Suprapubic skin (tissue), 4 donors: ENCODE measurements at regions not wholly inside any gene's neighbourhood (a gene's known extent, or its start where the extent isn't known, plus 50 kb on each side); places are given as distances from the start of the nearest gene placed in this dataset.

ENCODE experiments used
- DNase-seq, 2 donors: peaks; one replicate each; pipeline ENCODE4 v3.0.0-alpha.2; 2019; ENCODE audit warnings: low spot score in 2 of 2
- H3K27ac ChIP-seq: fragments of 200-600 bp; sonication (generic); one replicate; pipeline ENCODE4 v1.5.1; 2019
- H3K27me3 ChIP-seq: fragments of 200-600 bp; sonication (generic); one replicate; pipeline ENCODE4 v1.5.1; 2019
- H3K36me3 ChIP-seq: fragments of 200-600 bp; sonication (generic); one replicate; pipeline ENCODE4 v1.5.1; 2019
- H3K4me1 ChIP-seq: fragments of 200-600 bp; sonication (generic); one replicate; pipeline ENCODE4 v1.5.1; 2019
- H3K4me3 ChIP-seq: fragments of 200-600 bp; sonication (generic); one replicate; pipeline ENCODE4 v1.5.1; 2019; ENCODE audit warnings: mild to moderate bottlenecking
- H3K9me3 ChIP-seq: fragments of 200-600 bp; sonication (generic); one replicate; pipeline ENCODE4 v1.5.1; 2019
- CTCF ChIP-seq, 2 donors: fragments of 200-600 bp in 1 of 2; fragments of 450-650 bp in 1 of 2; sonication (generic) in 1 of 2; IDR thresholded peaks; one replicate each; pipeline ENCODE4 v1.5.1; 2016 to 2019; ENCODE audit warnings: antibody characterized with exemption in 2 of 2, mild to moderate bottlenecking in 1 of 2, moderate library complexity in 1 of 2
- EP300 ChIP-seq: sonication (generic); formaldehyde crosslinking; IDR thresholded peaks from one replicate; pipeline ENCODE4 v1.6.1; 2017; ENCODE audit warnings: antibody characterized with exemption
- POLR2A ChIP-seq, 2 donors: fragments of 450-650 bp; IDR thresholded peaks; one replicate each; pipeline ENCODE4 v1.6.1; 2017; ENCODE audit warnings: antibody characterized with exemption in 2 of 2, mild to moderate bottlenecking in 2 of 2, moderate library complexity in 2 of 2
- POLR2AphosphoS5 ChIP-seq, 3 donors: sonication (generic); formaldehyde crosslinking; IDR thresholded peaks; one replicate each; pipeline ENCODE4 v1.6.1; 2017; ENCODE audit warnings: antibody characterized with exemption in 3 of 3
- WGBS: methylation state at CpG from one replicate; pipeline ENCODE4 v1.1.5; 2018; 5-methylcytosine and 5-hydroxymethylcytosine counted together

- Histone ChIP-seq H3K27me3 (no peaks in the 10 kb centered on the region), H3K27ac (no peak overlapping the region), H3K4me1 (no peaks in the 10 kb centered on the region), H3K4me3 (no peak overlapping the region), H3K9me3 (no peaks in the 10 kb centered on the region), H3K36me3 (no peaks in the 10 kb centered on the region)
- WGBS = 89% methylated on average over 1 of the region's 1 CpG
- no peak for DNase-seq
- TF ChIP-seq EP300 = no peak
- TF ChIP-seq POLR2A (IDR thresholded peaks at IDR 0.05) = no peak
- no peak for TF ChIP-seq POLR2AphosphoS5 (IDR thresholded peaks at IDR 0.05)
- TF ChIP-seq CTCF (IDR thresholded peaks at IDR 0.05) = no peak
These were observed 613.5 kb downstream of the INSC start for GRCh38 chr11:15728207-15728606.

DNA sequence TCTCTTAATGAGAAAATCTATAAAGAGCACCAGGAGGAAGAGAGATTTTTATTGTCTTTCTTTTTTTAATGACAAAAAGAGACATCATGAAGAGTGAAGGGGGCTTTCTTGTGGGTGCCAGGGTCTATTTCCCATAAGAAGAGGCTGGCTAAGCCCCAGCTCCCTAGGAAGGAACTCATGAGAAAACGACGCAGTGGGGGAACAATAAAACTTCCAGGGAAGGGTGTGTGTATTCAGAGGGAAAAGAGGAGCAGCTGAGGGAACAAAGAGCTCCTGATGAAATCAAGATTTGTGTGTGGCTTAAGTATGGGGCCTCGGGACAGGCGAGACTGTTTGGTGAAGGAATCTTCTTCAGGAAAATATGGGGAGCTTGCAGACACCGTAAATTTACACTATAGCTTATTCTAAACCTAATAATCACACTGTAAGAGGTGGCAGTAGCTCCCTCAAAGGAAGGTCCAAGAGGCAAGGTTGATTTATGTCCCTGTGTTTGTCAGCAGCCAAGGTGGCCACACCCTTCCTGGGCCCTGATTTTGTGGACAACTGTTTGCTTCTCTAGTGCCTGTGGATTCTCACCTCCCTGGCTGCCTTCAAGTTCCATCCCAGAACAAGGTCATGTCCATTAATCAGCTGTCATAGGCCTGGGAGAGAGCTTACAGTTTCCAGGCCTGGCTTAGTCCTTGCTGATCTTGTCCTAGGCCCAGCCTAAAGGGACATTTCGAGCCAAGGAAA is 615.7 kb downstream of the INSC start:
- DNase-seq = no peak
- Histone ChIP-seq H3K4me3 (no peak overlapping the region), H3K27ac (no peak overlapping the region), H3K9me3 (no peaks in the 10 kb centered on the region), H3K4me1 (no peaks in the 10 kb centered on the region), H3K27me3 (no peaks in the 10 kb centered on the region), H3K36me3 (no peaks in the 10 kb centered on the region)
- no peak for TF ChIP-seq POLR2A (IDR thresholded peaks at IDR 0.05)
- TF ChIP-seq CTCF (IDR thresholded peaks at IDR 0.05) = no peak
- TF ChIP-seq POLR2AphosphoS5 (IDR thresholded peaks at IDR 0.05) = no peak
- TF ChIP-seq EP300 = no peak
- WGBS = 75% methylated on average over 6 of the region's 6 CpGs

- no peaks in the 10 kb centered on the region for H3K36me3 ChIP-seq
- no peaks in the 10 kb centered on the region for H3K9me3 ChIP-seq
- no peak for DNase-seq
- no peak overlapping the region for H3K4me3 ChIP-seq
- no peak for TF ChIP-seq POLR2AphosphoS5 (IDR thresholded peaks at IDR 0.05)
- no peak for TF ChIP-seq EP300
- TF ChIP-seq CTCF (IDR thresholded peaks at IDR 0.05) = no peak
- TF ChIP-seq POLR2A (IDR thresholded peaks at IDR 0.05) = no peak
- H3K27ac ChIP-seq = no peak overlapping the region
- 69% methylated on average over 3 of the region's 4 CpGs for WGBS
- H3K27me3 ChIP-seq = no peaks in the 10 kb centered on the region
- H3K4me1 ChIP-seq = no peaks in the 10 kb centered on the region
These were observed 616.3 kb downstream of the INSC start for GRCh38 chr11:15730995-15731385.

DNA sequence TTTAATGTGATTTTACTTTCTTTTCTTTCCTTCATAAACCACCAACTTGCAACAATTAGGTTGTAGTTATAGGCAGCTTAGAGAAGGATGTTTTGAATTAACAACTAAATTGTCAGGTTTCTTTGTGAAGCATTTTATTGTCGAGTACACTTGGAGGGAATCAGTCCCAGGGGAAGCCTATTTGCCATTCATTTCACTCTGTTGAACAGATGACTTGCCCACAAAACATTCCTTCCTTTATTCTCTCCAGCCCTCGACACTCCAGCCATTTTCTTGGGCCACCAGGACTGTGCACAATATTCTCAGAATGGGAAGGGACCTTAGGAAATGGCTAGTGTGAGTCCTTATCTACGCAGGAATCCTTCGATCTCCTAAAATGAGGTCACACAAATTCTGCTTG is 620.6 kb downstream of the SOX6 start:
- 69% methylated on average over 4 of the region's 4 CpGs for whole genome bisulfite sequencing
- Histone ChIP-seq H3K4me3 (no peak overlapping the region), H3K27ac (no peak overlapping the region), H3K4me1 (no peaks in the 10 kb centered on the region), H3K27me3 (no peaks in the 10 kb centered on the region), H3K36me3 (no peaks in the 10 kb centered on the region), H3K9me3 (no peaks in the 10 kb centered on the region)
- no peak for DNase-seq
- TF ChIP-seq POLR2A (IDR thresholded peaks at IDR 0.05) (no peak), EP300 (no peak), CTCF (IDR thresholded peaks at IDR 0.05) (no peak), POLR2AphosphoS5 (IDR thresholded peaks at IDR 0.05) (no peak)

DNA sequence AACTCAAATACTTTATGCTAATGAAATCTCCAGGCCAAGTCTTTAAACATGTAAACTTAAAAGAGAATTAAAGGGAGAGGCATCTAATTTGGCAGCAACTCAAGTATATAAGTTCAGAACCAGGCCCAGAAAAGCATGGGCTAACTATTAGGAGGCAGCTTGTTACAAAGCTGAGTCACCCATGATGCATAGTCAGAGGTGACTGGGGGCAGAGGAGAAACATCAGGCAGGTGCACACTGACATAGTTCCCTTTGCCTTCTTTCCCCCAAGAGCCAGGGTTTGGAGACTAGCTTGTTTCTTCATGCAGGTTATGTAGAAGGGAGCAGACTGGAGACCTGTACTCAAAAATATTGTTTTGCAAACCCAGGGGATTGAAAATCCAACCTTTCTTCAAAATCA is 619.0 kb downstream of the SOX6 start:
- no peaks in the 10 kb centered on the region for H3K36me3 ChIP-seq
- no peaks in the 10 kb centered on the region for H3K27me3 ChIP-seq
- TF ChIP-seq CTCF (IDR thresholded peaks at IDR 0.05) (no peak), EP300 (no peak)
- H3K4me1 ChIP-seq = no peaks in the 10 kb centered on the region
- H3K4me3 ChIP-seq = no peak overlapping the region
- H3K27ac ChIP-seq = no peak overlapping the region
- H3K9me3 ChIP-seq = no peaks in the 10 kb centered on the region
- DNase-seq = no peak
